K562 (cell line): ENCODE measurements at regions not wholly inside any gene's neighbourhood (a gene's known extent, or its start where the extent isn't known, plus 50 kb on each side); places are given as distances from the start of the nearest gene placed in this dataset.
A peak's percentile ranks its signal among the peaks of the same experiment; 100 is the strongest.

Source experiments
- ARID1B ChIP-seq: fragments of 450-650 bp; IDR thresholded peaks from 2 replicates; pipeline ENCODE4 v1.6.1; 2016; ENCODE audit warnings: antibody characterized with exemption, mild to moderate bottlenecking, inconsistent platforms
- CBFA2T3 ChIP-seq: fragments of 450-650 bp; IDR thresholded peaks from 2 replicates; pipeline ENCODE4 v1.6.1; 2017
- DPF2 ChIP-seq: fragments of 450-650 bp; IDR thresholded peaks from 2 replicates; pipeline ENCODE4 v1.6.1; 2016
- FOSL1 ChIP-seq: fragments of 200-800 bp; sonication (Bioruptor generic); conservative IDR thresholded peaks from 2 replicates; pipeline ENCODE4 v1.6.1; 2016; ENCODE audit warnings: missing genetic modification characterization, missing compliant biosample characterization
- GABPB1 ChIP-seq: sonication (generic); formaldehyde crosslinking; IDR thresholded peaks from 2 replicates; pipeline ENCODE4 v1.8.0; 2022; ENCODE audit warnings: mild to moderate bottlenecking, missing genetic modification reagents
- GATA2 ChIP-seq: sonication (generic); formaldehyde crosslinking; IDR thresholded peaks from 2 replicates; pipeline ENCODE4 v1.4.0; 2020; ENCODE audit warnings: mild to moderate bottlenecking, missing genetic modification reagents
- JUND ChIP-seq, 2 experiments: IDR thresholded peaks; 2 replicates in 1 of 2; 3 replicates in 1 of 2; pipeline ENCODE4 v1.6.1; 2011; ENCODE audit warnings: borderline replicate concordance in 2 of 2, low read depth in 2 of 2, low read length in 2 of 2, improper control_type of control experiment in 1 of 2, missing biosample characterization in 1 of 2, missing genetic modification characterization in 1 of 2, missing genetic modification reagents in 1 of 2
- MEIS2 ChIP-seq: fragments of 450-650 bp; IDR thresholded peaks from 2 replicates; pipeline ENCODE4 v1.6.1; 2014; ENCODE audit warnings: mild to moderate bottlenecking; ENCODE audit not compliant: partially characterized antibody
- MYNN ChIP-seq, 2 experiments: sonication (generic); formaldehyde crosslinking in 1 of 2; IDR thresholded peaks; 2 replicates each; pipeline versions ENCODE4 v1.5.0 to v1.6.1; 2016 to 2020; ENCODE audit warnings: antibody characterized with exemption in 1 of 2, missing genetic modification reagents in 1 of 2
- SMARCA4 ChIP-seq: fragments of 450-650 bp; IDR thresholded peaks from 2 replicates; pipeline ENCODE4 v1.6.1; 2016
- SMARCE1 ChIP-seq: fragments of 450-650 bp; IDR thresholded peaks from 2 replicates; pipeline ENCODE4 v1.7.1; 2016; ENCODE audit warnings: mild to moderate bottlenecking
- STAT5A ChIP-seq: IDR thresholded peaks from 2 replicates; pipeline ENCODE4 v1.6.1; 2012; ENCODE audit warnings: low read length, inconsistent platforms, borderline replicate concordance
- TAL1 ChIP-seq: fragments of 450-650 bp; IDR thresholded peaks from 2 replicates; pipeline ENCODE4 v1.6.1; 2016; ENCODE audit warnings: mild to moderate bottlenecking
- TCF3 ChIP-seq: sonication (generic); formaldehyde crosslinking; IDR thresholded peaks from 2 replicates; pipeline ENCODE4 v1.4.0; 2020; ENCODE audit warnings: mild to moderate bottlenecking, missing genetic modification reagents
- TCFL5 ChIP-seq: fragments of 250-450 bp; sonication (Bioruptor Pico); conservative IDR thresholded peaks from 2 replicates; pipeline ENCODE4 v1.6.1; 2021; ENCODE audit warnings: mild to moderate bottlenecking, moderate library complexity, matching md5 sums
- TEAD4 ChIP-seq, 2 experiments: sonication (generic) in 1 of 2; formaldehyde crosslinking in 1 of 2; IDR thresholded peaks; 2 replicates each; pipeline versions ENCODE4 v1.6.1 to v1.8.0; 2012 to 2022; ENCODE audit warnings: borderline replicate concordance in 1 of 2, inconsistent platforms in 1 of 2, low read length in 1 of 2, mild to moderate bottlenecking in 1 of 2, missing genetic modification reagents in 1 of 2
- ZFX ChIP-seq: sonication (generic); formaldehyde crosslinking; IDR thresholded peaks from 2 replicates; pipeline ENCODE4 v1.8.0; 2022; ENCODE audit warnings: mild to moderate bottlenecking, missing genetic modification reagents, moderate library complexity
- ZNF717 ChIP-seq: fragments of 250-450 bp; sonication (Bioruptor Pico); IDR thresholded peaks from 2 replicates; pipeline ENCODE4 v1.5.0; 2021
- TF ChIP-seq, protein P1 (sequence below), 2 experiments: fragments of 450-650 bp in 1 of 2; sonication (generic) in 1 of 2; formaldehyde crosslinking in 1 of 2; IDR thresholded peaks in 1 of 2; conservative IDR thresholded peaks in 1 of 2; 2 replicates each; pipeline versions ENCODE4 v1.6.1 to v1.8.1; 2016 to 2023; ENCODE audit warnings: mild to moderate bottlenecking in 2 of 2, moderate library complexity in 2 of 2, inconsistent platforms in 1 of 2, missing genetic modification reagents in 1 of 2
- TF ChIP-seq, protein P2 (sequence below): fragments of 450-650 bp; IDR thresholded peaks from 2 replicates; pipeline ENCODE4 v1.6.1; 2014; ENCODE audit warnings: low read depth, mild to moderate bottlenecking, moderate library complexity, borderline replicate concordance
- TF ChIP-seq, protein P3 (sequence below): fragments of 250-450 bp; sonication (Bioruptor Pico); IDR thresholded peaks from 2 replicates; pipeline ENCODE4 v1.5.0; 2020; ENCODE audit warnings: mild to moderate bottlenecking

DNA sequence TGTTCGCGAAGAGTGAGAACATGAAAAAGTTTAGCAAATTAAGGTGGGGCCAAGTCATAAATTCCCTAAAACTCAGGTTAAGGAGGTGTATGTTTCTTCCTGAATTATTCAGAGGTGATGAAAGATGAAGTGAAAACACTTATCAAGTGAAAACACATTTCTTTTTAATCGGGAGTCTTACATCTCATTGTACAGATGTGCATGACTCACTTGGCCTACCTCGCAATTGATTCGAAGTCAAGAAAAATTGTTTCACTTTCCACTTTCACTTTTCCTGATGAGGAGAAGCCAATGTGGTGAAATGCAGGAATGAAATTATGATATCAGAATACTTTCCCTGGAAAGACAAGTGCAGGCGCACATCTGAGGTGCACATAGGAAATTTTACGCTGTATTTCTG is 78.7 kb downstream of the SLC25A46 start (continued):
- TF ChIP-seq, protein P1, sequence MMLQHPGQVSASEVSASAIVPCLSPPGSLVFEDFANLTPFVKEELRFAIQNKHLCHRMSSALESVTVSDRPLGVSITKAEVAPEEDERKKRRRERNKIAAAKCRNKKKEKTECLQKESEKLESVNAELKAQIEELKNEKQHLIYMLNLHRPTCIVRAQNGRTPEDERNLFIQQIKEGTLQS (IDR thresholded peaks at IDR 0.05), result peak; percentile 71
- TF ChIP-seq, protein P1 (CRISPR knock-in tag; conservative IDR thresholded peaks at IDR 0.05), result no peak; the same call in 1 of the 2 replicates
- TF ChIP-seq TCF3 (peak; percentile 91), ARID1B (peak; percentile 84), GABPB1 (no peak), MEIS2 (peak; percentile 81), STAT5A (0 out of 2 replicates have a peak, but pooled peaks have one; percentile 26), SMARCA4 (peak; percentile 75), JUND (IDR thresholded peaks at IDR 0.05; ENCODE audit: borderline replicate concordance, low read depth, low read length) (peak; percentile 81), JUND (tag; IDR thresholded peaks at IDR 0.05; ENCODE audit: borderline replicate concordance, low read depth, low read length) (peak; percentile 76; the same call in 2 of the 3 replicates), SMARCE1 (0 out of 2 replicates have a peak, but pooled peaks have one; percentile 38), TAL1 (peak; percentile 60), FOSL1 (tag) (peak; percentile 80), TCFL5 (CRISPR knock-in tag) (no peak), DPF2 (peak; percentile 31; the same call in 1 of the 2 replicates), TEAD4 (IDR thresholded peaks at IDR 0.05; ENCODE audit: low read length) (peak; percentile 62), TEAD4 (CRISPR knock-in tag; IDR thresholded peaks at IDR 0.05; ENCODE audit: borderline replicate concordance) (no peak), GATA2 (CRISPR knock-in tag) (peak; percentile 15; the same call in 1 of the 2 replicates), MYNN (IDR thresholded peaks at IDR 0.05) (no peak), MYNN (CRISPR knock-in tag; IDR thresholded peaks at IDR 0.05) (no peak), CBFA2T3 (peak; percentile 80), ZFX (CRISPR knock-in tag) (peak; percentile 32; the same call in 1 of the 2 replicates), ZNF717 (no peak)
- TF ChIP-seq, protein P2, sequence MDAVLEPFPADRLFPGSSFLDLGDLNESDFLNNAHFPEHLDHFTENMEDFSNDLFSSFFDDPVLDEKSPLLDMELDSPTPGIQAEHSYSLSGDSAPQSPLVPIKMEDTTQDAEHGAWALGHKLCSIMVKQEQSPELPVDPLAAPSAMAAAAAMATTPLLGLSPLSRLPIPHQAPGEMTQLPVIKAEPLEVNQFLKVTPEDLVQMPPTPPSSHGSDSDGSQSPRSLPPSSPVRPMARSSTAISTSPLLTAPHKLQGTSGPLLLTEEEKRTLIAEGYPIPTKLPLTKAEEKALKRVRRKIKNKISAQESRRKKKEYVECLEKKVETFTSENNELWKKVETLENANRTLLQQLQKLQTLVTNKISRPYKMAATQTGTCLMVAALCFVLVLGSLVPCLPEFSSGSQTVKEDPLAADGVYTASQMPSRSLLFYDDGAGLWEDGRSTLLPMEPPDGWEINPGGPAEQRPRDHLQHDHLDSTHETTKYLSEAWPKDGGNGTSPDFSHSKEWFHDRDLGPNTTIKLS, result no peak
- TF ChIP-seq, protein P3, sequence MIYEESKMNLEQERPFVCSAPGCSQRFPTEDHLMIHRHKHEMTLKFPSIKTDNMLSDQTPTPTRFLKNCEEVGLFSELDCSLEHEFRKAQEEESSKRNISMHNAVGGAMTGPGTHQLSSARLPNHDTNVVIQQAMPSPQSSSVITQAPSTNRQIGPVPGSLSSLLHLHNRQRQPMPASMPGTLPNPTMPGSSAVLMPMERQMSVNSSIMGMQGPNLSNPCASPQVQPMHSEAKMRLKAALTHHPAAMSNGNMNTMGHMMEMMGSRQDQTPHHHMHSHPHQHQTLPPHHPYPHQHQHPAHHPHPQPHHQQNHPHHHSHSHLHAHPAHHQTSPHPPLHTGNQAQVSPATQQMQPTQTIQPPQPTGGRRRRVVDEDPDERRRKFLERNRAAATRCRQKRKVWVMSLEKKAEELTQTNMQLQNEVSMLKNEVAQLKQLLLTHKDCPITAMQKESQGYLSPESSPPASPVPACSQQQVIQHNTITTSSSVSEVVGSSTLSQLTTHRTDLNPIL (CRISPR knock-in tag), result no peak
